GM18508 (cell line): ENCODE measurements at regions not wholly inside any gene's neighbourhood (a gene's known extent, or its start where the extent isn't known, plus 50 kb on each side); places are given as distances from the start of the nearest gene placed in this dataset.
"Not testable (repeated sequence)": the region's sequence is repeated elsewhere in the genome, so short reads cannot be mapped to it uniquely, and the experiment has no call there.

Experiments used
- ATAC-seq: cut with Tn5 transposase; IDR thresholded peaks from one replicate; pipeline ENCODE4 v1.9.1; 2021; ENCODE audit warnings: moderate number of reproducible peaks; ENCODE audit not compliant: insufficient read depth, unreplicated experiment

- not testable (repeated sequence) for ATAC-seq
These were observed 1122.9 kb downstream of the DNAJB9 start for GRCh38 chr7:109692613-109693012.

DNA sequence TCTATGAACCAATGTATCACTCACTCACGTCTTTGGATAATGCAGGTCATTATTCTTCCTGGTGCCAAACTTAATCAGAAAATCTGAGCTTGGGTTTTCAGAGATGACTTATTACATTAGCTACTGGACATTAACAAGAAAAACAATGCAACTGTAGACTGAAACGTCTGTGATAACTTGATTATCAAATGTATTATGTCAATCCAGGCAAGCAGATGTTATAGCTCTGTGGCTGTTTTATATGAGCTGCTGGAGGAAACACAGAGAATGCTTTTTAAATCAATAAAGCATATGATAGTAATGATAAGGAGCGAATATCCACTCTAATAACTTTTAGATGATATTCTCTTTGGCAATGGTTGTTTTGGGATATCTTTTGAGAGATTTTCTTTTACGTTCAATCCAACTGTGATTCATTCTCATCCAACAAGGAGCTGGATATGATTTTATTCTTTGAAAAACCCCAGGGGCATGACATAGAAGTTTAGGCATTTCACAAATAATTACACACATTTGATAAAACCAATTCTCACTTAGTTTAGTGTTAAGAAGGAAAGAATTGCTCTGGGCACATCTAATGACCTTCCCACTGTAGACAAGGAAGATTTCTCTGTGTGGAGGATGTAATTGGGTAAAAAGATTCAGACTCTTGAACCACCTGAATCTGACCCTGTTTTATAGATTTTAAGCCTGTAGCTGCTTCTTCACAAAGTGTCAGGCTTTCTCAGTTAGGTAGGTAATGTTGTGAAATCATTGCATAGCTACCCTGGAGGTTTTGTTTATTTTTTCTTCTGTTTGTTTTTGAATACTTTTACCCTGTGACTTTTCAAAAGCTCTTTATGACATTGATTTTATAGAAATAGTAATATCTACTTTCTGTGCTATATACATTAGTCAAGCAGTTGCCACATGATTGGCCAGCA lies 1124.7 kb downstream of the DNAJB9 start:
- no peak for ATAC-seq

DNA sequence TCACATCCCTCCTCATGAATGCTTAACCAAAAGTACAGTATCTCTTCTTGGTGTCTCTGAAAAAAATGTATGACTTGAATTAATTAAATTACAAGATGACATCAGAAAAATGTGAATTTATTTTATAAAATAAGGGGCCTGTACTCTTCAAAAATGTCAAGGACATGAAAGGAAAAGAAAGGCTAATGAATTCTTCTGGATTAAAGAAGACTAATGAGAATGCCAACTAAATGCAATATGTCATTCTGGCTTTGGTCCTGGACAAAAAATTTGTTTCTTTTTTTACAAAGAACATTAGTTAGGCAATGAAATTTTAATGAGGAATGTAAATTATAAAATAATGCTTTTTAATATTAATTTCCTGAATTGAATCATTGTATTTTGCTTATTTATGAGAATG lies 1125.7 kb downstream of the DNAJB9 start:
- ATAC-seq: no peak

- no peak for ATAC-seq
These were observed 1127.0 kb downstream of the DNAJB9 start for GRCh38 chr7:109696723-109697122.

GRCh38 chr7:109699661-109700060 lies 1130.0 kb downstream of the DNAJB9 start:
- no peak for ATAC-seq

DNA sequence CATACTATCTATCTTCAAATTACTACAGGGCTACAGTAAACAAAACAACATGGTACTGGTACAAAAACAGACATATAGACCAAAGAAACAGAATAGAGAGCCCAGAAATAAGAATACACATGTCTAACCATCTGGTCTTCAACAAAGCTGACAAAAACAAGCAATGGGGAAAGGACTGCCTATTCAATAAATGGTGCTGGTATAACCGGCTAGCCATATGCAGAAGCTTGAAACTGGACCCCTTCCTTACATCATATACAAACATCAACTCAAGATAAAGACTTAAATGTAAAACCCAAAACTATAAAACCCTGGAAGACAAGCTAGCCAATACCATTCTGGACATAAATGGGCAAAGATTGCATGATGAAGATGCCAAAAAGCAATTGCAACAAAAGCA lies 1143.7 kb downstream of the DNAJB9 start:
- no peak for ATAC-seq

DNA sequence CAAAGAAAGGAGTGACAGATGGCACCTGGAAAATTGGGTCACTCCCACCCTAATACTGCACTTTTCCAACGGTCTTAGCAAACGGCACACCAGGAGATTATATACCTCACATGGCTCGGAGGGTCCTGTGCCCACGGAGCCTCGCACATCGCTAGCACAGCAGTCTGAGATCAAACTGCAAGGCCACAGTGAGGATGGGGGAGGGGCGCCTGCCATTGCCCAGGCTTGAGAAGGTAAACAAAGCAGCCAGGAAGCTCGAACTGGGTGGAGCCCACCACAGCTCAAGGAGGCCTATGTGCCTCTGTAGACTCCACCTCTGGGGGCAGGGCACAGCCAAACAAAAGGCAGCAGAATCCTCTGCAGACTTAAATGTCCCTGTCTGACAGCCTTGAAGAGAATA lies 1149.7 kb downstream of the DNAJB9 start:
- not testable (repeated sequence) for ATAC-seq

DNA sequence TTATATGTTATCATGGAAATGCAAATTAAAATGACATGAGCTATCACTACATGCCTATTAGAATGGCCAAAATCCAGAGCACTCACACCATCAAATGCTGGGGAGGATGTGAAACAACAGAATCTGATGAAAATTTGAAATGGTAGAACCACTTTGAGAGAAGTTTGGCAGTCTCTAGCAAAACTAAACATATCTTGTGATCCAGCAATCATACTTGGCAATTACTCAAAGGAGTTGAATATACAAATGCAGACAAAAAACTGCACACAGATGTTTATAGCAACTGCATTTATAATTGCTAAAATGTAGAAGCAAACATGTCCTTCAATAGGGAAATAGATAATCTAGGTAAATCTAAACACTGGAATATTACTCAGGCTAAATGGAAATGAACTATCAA lies 1164.9 kb downstream of the DNAJB9 start:
- ATAC-seq: no peak

GRCh38 chr7:109735881-109736280 lies 1166.2 kb downstream of the DNAJB9 start:
- ATAC-seq: no peak

GRCh38 chr7:109745677-109746410 lies 1176.2 kb downstream of the DNAJB9 start:
- no peak for ATAC-seq

DNA sequence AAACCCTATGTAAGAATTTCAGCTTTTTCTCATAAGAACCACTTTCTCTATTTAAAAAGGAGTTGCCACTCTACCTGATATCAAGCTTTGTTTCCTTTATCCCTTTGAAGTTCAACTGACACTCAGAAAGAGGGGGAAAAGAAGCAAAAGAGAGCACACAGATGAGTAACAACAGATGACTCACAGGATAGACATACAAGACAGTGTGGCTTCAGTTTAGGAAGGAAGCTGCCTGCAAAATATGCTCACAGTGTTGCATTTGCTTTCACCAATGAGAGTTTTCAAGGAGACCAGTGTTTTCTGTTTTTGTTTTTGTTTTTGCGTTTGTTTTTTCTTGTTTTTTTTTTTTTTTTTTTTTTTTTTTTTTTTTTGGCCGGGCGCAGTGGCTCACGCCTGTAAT lies 1181.6 kb downstream of the DNAJB9 start:
- ATAC-seq: no peak

DNA sequence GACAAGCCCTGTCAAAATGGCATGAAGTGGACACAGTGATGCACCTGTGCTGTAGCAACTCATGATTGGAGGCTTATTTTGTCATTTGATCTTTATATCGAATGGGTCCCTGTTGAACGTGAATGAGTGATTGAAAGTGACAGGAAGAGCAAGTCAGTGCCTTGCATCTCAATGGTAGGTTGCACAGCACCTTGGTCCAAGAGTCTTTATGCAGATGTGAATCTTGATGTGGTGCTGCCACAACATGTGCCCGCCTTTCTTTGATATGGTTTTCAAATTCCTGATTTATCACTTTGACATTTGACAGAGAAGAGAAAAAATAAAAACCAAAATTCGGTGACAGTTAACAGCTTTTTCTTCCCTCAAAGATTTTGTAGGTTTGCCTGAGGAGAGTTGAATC lies 1182.4 kb downstream of the DNAJB9 start:
- no peak for ATAC-seq

- no peak for ATAC-seq
These were observed 1188.0 kb downstream of the DNAJB9 start for GRCh38 chr7:109757713-109758112.

DNA sequence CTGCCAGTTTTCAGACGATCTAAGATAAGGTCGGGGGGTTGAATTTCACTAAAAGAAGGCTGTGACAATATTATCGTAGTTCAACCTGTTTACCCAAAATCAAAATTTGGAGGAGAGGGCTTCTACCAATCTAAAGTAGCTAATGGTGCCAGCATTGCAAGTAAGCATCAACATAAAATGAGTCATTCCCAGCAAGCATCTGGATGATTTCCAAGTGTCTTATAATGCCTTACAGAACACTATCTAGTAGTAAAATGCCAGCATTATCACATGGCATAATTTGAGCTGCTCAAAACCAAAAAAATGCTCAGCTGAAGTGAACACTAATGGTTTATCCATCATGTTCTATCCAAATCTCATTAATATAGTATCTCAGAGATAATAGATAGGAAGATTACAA lies 1193.9 kb downstream of the DNAJB9 start:
- no peak for ATAC-seq

- no peak for ATAC-seq
These were observed 1202.5 kb downstream of the DNAJB9 start for GRCh38 chr7:109772161-109772560.

DNA sequence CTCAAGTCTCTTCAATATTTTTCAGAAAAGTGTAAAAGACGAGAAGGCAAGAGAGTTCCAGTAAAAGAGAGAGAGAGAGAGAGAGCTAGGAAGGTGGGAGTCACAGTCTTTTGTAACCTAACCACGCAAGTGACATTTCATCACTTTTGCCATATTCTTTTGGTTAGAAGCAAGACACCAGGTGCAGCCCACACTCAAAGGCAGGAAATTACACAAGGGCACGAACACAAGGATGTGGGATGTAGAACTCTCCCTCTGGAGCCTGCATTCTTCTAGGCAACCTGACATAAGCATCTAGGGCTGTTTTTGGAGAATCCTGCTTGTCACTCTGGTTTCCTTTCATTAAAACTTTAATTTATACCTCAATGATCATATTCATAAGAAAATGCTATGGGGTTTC lies 1213.1 kb downstream of the DNAJB9 start:
- ATAC-seq: no peak

GRCh38 chr7:109806548-109806947 lies 1236.9 kb downstream of the DNAJB9 start:
- no peak for ATAC-seq

- no peak for ATAC-seq
These were observed 1251.5 kb downstream of the DNAJB9 start for GRCh38 chr7:109821156-109821555.

- ATAC-seq: no peak
These were observed 1256.1 kb upstream of the LRRN3 start for GRCh38 chr7:109834851-109835250.

- no peak for ATAC-seq
These were observed 1255.3 kb upstream of the LRRN3 start for GRCh38 chr7:109835577-109835976.

DNA sequence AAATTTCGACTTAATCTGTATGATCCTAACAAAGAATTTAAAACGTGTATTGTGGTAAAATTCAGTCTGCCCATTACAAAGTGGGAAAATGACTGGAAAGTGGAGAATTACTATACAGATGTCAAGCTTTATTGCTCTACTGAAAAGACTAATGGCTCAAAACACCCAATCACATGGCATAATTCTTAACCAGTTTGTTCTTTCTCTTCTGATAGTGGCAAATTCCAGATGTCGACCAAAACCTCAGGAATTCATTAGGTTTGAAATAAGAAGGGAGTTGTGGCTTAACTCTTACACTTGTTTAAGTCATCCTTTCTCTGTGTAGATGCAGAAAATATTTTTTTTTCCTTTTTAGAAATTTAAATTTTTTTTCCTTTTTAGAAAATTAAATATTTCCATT lies 1254.9 kb upstream of the LRRN3 start:
- ATAC-seq: no peak

- no peak for ATAC-seq
These were observed 1248.5 kb upstream of the LRRN3 start for GRCh38 chr7:109842386-109842785.
